22Rv1 (cell line): ENCODE measurements at regions not wholly inside any gene's neighbourhood (a gene's known extent, or its start where the extent isn't known, plus 50 kb on each side); places are given as distances from the start of the nearest gene placed in this dataset.

Experiments
- H3K27ac ChIP-seq: fragments of 450-650 bp; 2 replicates; pipeline ENCODE4 v1.5.1; 2017
- CTCF ChIP-seq: fragments of 450-650 bp; IDR thresholded peaks from 2 replicates; pipeline ENCODE4 v1.5.1; 2017; ENCODE audit warnings: mild to moderate bottlenecking
- ZFX ChIP-seq: fragments of 450-650 bp; IDR thresholded peaks from 2 replicates; pipeline ENCODE4 v1.6.1; 2017; ENCODE audit warnings: antibody characterized with exemption, borderline replicate concordance

- no peak for TF ChIP-seq ZFX
- TF ChIP-seq CTCF: no peak
- no peak overlapping the region for H3K27ac ChIP-seq
Observed at GRCh38 chr9:126125177-126125576, 201.5 kb upstream of the MVB12B start.

GRCh38 chr9:126125577-126125976, 201.1 kb upstream of the MVB12B start:
- no peak overlapping the region for H3K27ac ChIP-seq

GRCh38 chr9:126125992-126126409, 200.6 kb upstream of the MVB12B start:
- TF ChIP-seq ZFX: no peak
- TF ChIP-seq CTCF: no peak
- no peak overlapping the region for H3K27ac ChIP-seq

More at GRCh38 chr9:126125577-126125976, 201.1 kb upstream of the MVB12B start:
- TF ChIP-seq CTCF (no peak), ZFX (no peak)

GRCh38 chr9:126126807-126127206, 199.8 kb upstream of the MVB12B start:
- no peak for TF ChIP-seq ZFX
- TF ChIP-seq CTCF: no peak

GRCh38 chr9:126127591-126127990, 199.0 kb upstream of the MVB12B start:
- TF ChIP-seq CTCF (no peak), ZFX (no peak)
- H3K27ac ChIP-seq: no peak overlapping the region

More at GRCh38 chr9:126126807-126127206, 199.8 kb upstream of the MVB12B start:
- H3K27ac ChIP-seq: no peak overlapping the region

- TF ChIP-seq CTCF: no peak
- TF ChIP-seq ZFX: no peak
- no peak overlapping the region for H3K27ac ChIP-seq
Observed at GRCh38 chr9:126128494-126129142, 198.0 kb upstream of the MVB12B start.

GRCh38 chr9:126131066-126132010, 195.3 kb upstream of the MVB12B start:
- TF ChIP-seq ZFX (no peak), CTCF (no peak)
- no peak overlapping the region for H3K27ac ChIP-seq
